Kidney (tissue), 13 donors: ENCODE measurements at regions not wholly inside any gene's neighbourhood (a gene's known extent, or its start where the extent isn't known, plus 50 kb on each side); places are given as distances from the start of the nearest gene placed in this dataset.

ENCODE experiments used
- DNase-seq, 5 donors: peaks; one replicate each; pipeline ENCODE4 v3.0.0-alpha.2; 2013 to 2020
- FAIRE-seq: peaks from 2 replicates; lab custom pipeline; 2012; peaks lifted over from hg19 to GRCh38; lab: Jason Lieb, UNC
- H3K27ac ChIP-seq, 2 donors: one replicate each; pipeline ENCODE4 v1.7.0; 2013; ENCODE audit warnings: low read depth in 2 of 2, low read length in 2 of 2, inconsistent platforms in 1 of 2
- H3K27me3 ChIP-seq: one replicate; pipeline ENCODE4 v1.7.1; 2013; ENCODE audit warnings: low read length, inconsistent platforms; ENCODE audit not compliant: control insufficient read depth, insufficient read depth
- H3K36me3 ChIP-seq, 3 donors: one replicate each; pipeline versions ENCODE4 v1.7.0 to v1.7.1; 2013; ENCODE audit warnings: low read length in 3 of 3, control low read depth in 1 of 3, inconsistent platforms in 1 of 3; ENCODE audit not compliant: insufficient read depth in 3 of 3, control insufficient read depth in 2 of 3
- H3K4me1 ChIP-seq, 3 donors: one replicate each; pipeline versions ENCODE4 v1.7.0 to v1.7.1; 2013; ENCODE audit warnings: low read length in 3 of 3, inconsistent platforms in 1 of 3, low read depth in 1 of 3; ENCODE audit not compliant: control insufficient read depth in 2 of 3, insufficient read depth in 2 of 3
- H3K4me3 ChIP-seq, 3 donors: one replicate each; pipeline versions ENCODE4 v1.7.0 to v1.8.1; 2013; ENCODE audit warnings: low read length in 3 of 3, control low read depth in 1 of 3, inconsistent platforms in 1 of 3
- H3K9ac ChIP-seq, 3 donors: one replicate each; pipeline versions ENCODE4 v1.7.0 to v1.7.1; 2013; ENCODE audit warnings: low read length in 3 of 3, control low read depth in 1 of 3, inconsistent platforms in 1 of 3
- H3K9me3 ChIP-seq, 3 donors: one replicate each; pipeline versions ENCODE4 v1.7.0 to v1.7.1; 2013; ENCODE audit warnings: low read length in 3 of 3, control low read depth in 1 of 3, inconsistent platforms in 1 of 3; ENCODE audit not compliant: control insufficient read depth in 2 of 3, insufficient read depth in 1 of 3
- CTCF ChIP-seq: IDR thresholded peaks from 3 replicates; pipeline ENCODE4 v1.5.1; 2012; ENCODE audit warnings: mild to moderate bottlenecking, moderate library complexity, borderline replicate concordance; ENCODE audit not compliant: insufficient read depth; ENCODE audit errors: extremely low read depth
- intact Hi-C: fragments of 100-400 bp; cut with DNase I; formaldehyde crosslinking; loops from one replicate; pipeline ENCODE4 v1.11.1; 2022
- donor health status: control.
- donor health status: control.
- donor health status: control.
- donor health status: control.
- donor health status: control.
- donor health status: DM: yes; HTN: yes; CAD: no.
- donor health status: Normal renal cell carcinoma (clear cell type).

- Histone ChIP-seq H3K36me3 (no peaks in the 10 kb centered on the region), H3K4me3 (no peak overlapping the region), H3K27ac (no peak overlapping the region), H3K27me3 (no peaks in the 10 kb centered on the region), H3K9ac (no peak overlapping the region), H3K4me1 (no peaks in the 10 kb centered on the region), H3K9me3 (no peaks in the 10 kb centered on the region)
- TF ChIP-seq CTCF = no peak
- DNase-seq (no peak), FAIRE-seq (no peak)
- intact Hi-C loops = no loop called here
Observed at GRCh38 chr18:53606792-53607191, 617.7 kb downstream of the MBD2 start.

DNA sequence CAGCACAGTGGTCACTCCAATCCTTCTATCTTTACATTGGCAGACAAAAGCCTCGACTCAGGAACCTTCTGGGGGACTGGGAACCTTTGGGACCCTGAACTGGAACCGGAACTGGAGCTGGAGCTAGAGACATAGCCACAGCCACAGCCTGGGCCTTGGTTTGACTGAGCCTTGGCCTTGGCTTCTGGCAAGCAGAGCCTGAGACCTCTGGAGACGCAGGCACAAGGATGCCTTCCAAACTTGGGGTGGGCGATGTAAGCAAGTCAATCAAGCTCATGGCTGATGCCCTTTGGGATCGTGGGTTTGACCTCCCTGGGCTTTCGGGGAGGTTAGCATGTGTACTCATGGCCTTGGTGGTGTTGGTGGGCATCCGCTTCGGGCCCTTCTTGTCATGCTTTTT is 619.3 kb downstream of the MBD2 start:
- DNase-seq = peak in 1 of 5 donors; percentile 31
- H3K9ac ChIP-seq = no peak overlapping the region
- H3K4me3 ChIP-seq = no peak overlapping the region
- H3K27me3 ChIP-seq = no peaks in the 10 kb centered on the region
- no peaks in the 10 kb centered on the region for H3K9me3 ChIP-seq
- TF ChIP-seq CTCF = no peak
- intact Hi-C loops = no loop called here
- no peaks in the 10 kb centered on the region for H3K4me1 ChIP-seq
- H3K27ac ChIP-seq = no peak overlapping the region
- H3K36me3 ChIP-seq = no peaks in the 10 kb centered on the region
- no peak for FAIRE-seq

- no peak for TF ChIP-seq CTCF
- H3K4me1 ChIP-seq = no peaks in the 10 kb centered on the region
- no peaks in the 10 kb centered on the region for H3K36me3 ChIP-seq
- H3K9ac ChIP-seq = no peak overlapping the region
- DNase-seq (no peak), FAIRE-seq (no peak)
- intact Hi-C loops = no loop called here
- H3K9me3 ChIP-seq = no peaks in the 10 kb centered on the region
- H3K27ac ChIP-seq = no peak overlapping the region
- no peaks in the 10 kb centered on the region for H3K27me3 ChIP-seq
- H3K4me3 ChIP-seq = no peak overlapping the region
Observed at GRCh38 chr18:53603276-53603675, 621.2 kb downstream of the MBD2 start.

- H3K27ac ChIP-seq = no peak overlapping the region
- H3K4me1 ChIP-seq = no peaks in the 10 kb centered on the region
- no peak for TF ChIP-seq CTCF
- intact Hi-C loops = no loop called here
- H3K9ac ChIP-seq = no peak overlapping the region
- H3K27me3 ChIP-seq = no peaks in the 10 kb centered on the region
- no peaks in the 10 kb centered on the region for H3K9me3 ChIP-seq
- H3K4me3 ChIP-seq = no peak overlapping the region
- no peaks in the 10 kb centered on the region for H3K36me3 ChIP-seq
- DNase-seq = no peak
- no peak for FAIRE-seq
Observed at GRCh38 chr18:53601344-53601743, 623.1 kb downstream of the MBD2 start.
